Common myeloid progenitor, CD34-positive (primary cell): ENCODE measurements at regions not wholly inside any gene's neighbourhood (a gene's known extent, or its start where the extent isn't known, plus 50 kb on each side); places are given as distances from the start of the nearest gene placed in this dataset.

Source experiments
- CTCF ChIA-PET: fragments of 350-600 bp; sonication (Branson Sonifier 250); formaldehyde crosslinking; loops from one replicate; lab custom pipeline; 2021; ENCODE audit warnings: antibody characterized with exemption; lab: Charles Lee
- POLR2A ChIA-PET: fragments of 350-600 bp; sonication (Branson Sonifier 250); formaldehyde crosslinking; loops from one replicate; lab custom pipeline; 2021; ENCODE audit warnings: antibody characterized with exemption; lab: Charles Lee
- DNase-seq, 3 donors: peaks; one replicate each; pipeline versions ENCODE4 v3.0.0 to v3.0.0-alpha.2; 2013
- H3K27ac ChIP-seq, 2 experiments: 1 replicate in 1 of 2; 2 replicates in 1 of 2; pipeline ENCODE4 v1.7.0; 2013; ENCODE audit warnings: inconsistent platforms in 2 of 2, low read length in 2 of 2, mild to moderate bottlenecking in 2 of 2, low read depth in 1 of 2, moderate library complexity in 1 of 2; ENCODE audit not compliant: severe bottlenecking in 2 of 2, insufficient read depth in 1 of 2, poor library complexity in 1 of 2
- H3K27me3 ChIP-seq, 5 experiments: replicated peaks in 2 of 5; 1 replicate in 3 of 5; 2 replicates in 2 of 5; pipeline versions ENCODE4 v1.6.1 to v1.7.0; 2013; ENCODE audit warnings: low read length in 4 of 5, mild to moderate bottlenecking in 2 of 5, moderate library complexity in 2 of 5, inconsistent platforms in 1 of 5; ENCODE audit not compliant: insufficient read depth in 5 of 5, control insufficient read depth in 4 of 5
- H3K36me3 ChIP-seq, 4 experiments: 1 replicate in 2 of 4; 2 replicates in 2 of 4; pipeline versions ENCODE4 v1.6.1 to v1.7.0; 2013; ENCODE audit warnings: low read length in 3 of 4, control low read depth in 1 of 4, mild to moderate bottlenecking in 1 of 4; ENCODE audit not compliant: control insufficient read depth in 4 of 4, insufficient read depth in 4 of 4
- H3K4me1 ChIP-seq, 4 experiments: 1 replicate in 3 of 4; 2 replicates in 1 of 4; pipeline versions ENCODE4 v1.6.1 to v1.7.1; 2013; ENCODE audit warnings: low read length in 3 of 4, mild to moderate bottlenecking in 3 of 4, control low read depth in 1 of 4, inconsistent platforms in 1 of 4, moderate library complexity in 1 of 4; ENCODE audit not compliant: control insufficient read depth in 4 of 4, insufficient read depth in 4 of 4; ENCODE audit errors: control extremely low read depth in 1 of 4
- H3K4me3 ChIP-seq, 7 experiments: 1 replicate in 4 of 7; 2 replicates in 3 of 7; pipeline versions ENCODE4 v1.5.1 to v1.7.0; 2013; ENCODE audit warnings: mild to moderate bottlenecking in 7 of 7, low read length in 6 of 7, moderate library complexity in 6 of 7, inconsistent platforms in 2 of 7, low read depth in 2 of 7, control low read depth in 1 of 7; ENCODE audit not compliant: insufficient read depth in 4 of 7, control insufficient read depth in 1 of 7; ENCODE audit errors: extremely low read depth in 1 of 7
- H3K9me3 ChIP-seq, 5 experiments: 1 replicate in 4 of 5; 2 replicates in 1 of 5; pipeline versions ENCODE4 v1.6.1 to v1.7.1; 2013; ENCODE audit warnings: low read length in 4 of 5, mild to moderate bottlenecking in 2 of 5, inconsistent platforms in 1 of 5, low read depth in 1 of 5, moderate library complexity in 1 of 5; ENCODE audit not compliant: control insufficient read depth in 4 of 5, insufficient read depth in 2 of 5; ENCODE audit errors: control extremely low read depth in 1 of 5
- WGBS: methylation state at CpG from one replicate; pipeline ENCODE4 v1.1.5; 2013; ENCODE audit not compliant: insufficient coverage; 5-methylcytosine and 5-hydroxymethylcytosine counted together

DNA sequence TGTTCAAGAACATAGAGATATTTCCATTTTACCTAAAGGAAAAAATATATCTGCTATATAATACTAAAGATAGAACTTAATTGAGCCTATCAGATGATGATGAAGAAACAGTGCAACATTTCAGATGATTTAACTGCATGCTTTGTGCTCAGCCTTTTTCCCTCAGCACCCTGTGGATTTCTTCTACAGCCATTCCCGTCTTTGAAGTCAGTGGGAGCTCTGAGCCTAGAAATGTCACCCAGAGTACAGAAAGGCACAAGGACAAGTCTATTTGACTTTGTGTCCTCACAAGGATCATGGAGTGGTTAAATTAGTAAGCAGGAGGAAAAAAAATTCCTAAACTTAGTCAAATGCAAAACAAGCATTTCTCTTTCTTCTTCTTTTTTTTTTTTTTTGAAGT, 994.0 kb upstream of the FLRT2 start:
- Histone ChIP-seq H3K9me3 (no peaks in the 10 kb centered on the region), H3K4me3 (no peak overlapping the region), H3K36me3 (no peaks in the 10 kb centered on the region), H3K27ac (no peak overlapping the region), H3K27me3 (no peaks in the 10 kb centered on the region), H3K4me1 (no peaks in the 10 kb centered on the region)
- no peak for DNase-seq
- CTCF ChIA-PET: no interaction called here
- POLR2A ChIA-PET: no interaction called here
- no CpG with 5 or more reads among the region's 1 CpG for WGBS

DNA sequence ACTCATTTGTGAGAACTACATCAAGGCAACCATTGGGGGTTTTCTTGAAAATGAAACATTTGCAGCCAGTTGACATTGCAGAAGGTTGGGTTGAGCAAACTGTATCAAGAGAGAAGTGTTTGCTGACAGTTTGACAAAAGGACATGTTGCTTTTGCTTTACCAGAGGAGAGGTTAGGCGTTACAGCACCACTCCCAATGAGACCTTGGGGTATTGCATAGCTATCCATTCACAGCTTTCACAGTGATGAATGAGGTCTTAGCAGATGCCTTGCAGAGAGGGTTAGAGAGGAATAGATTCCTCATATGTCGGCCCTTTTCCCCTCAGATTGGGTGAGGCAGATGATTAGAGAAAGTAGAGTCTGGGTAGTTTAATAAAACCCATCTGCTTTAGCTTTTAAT, 988.9 kb upstream of the FLRT2 start:
- Histone ChIP-seq H3K27me3 (no peaks in the 10 kb centered on the region), H3K9me3 (no peaks in the 10 kb centered on the region), H3K4me3 (no peak overlapping the region), H3K36me3 (no peaks in the 10 kb centered on the region), H3K4me1 (no peaks in the 10 kb centered on the region), H3K27ac (no peak overlapping the region)
- WGBS: 95% methylated on average over 2 of the region's 2 CpGs
- ChIA-PET POLR2A (no interaction called here), CTCF (no interaction called here)
- DNase-seq: no peak

DNA sequence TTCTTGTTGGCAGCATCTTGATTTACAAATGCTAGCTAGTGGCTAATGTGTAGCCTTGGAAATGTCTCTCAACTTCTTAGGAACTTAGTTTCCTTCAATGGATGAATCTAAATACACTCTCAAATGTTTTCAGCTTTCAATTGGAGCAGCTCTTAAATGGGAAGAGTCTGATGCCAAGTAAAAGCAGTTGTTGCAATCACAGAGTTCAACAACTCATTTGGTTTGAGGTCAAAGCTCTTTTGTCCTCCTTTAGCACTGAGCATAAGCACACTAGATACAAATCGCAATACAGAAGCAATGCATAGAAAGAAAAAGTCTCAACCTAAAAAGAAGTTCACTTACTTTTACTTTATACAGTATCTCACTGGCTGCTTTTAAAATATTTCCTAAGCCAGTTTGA, 986.1 kb upstream of the FLRT2 start:
- Histone ChIP-seq H3K4me1 (no peaks in the 10 kb centered on the region), H3K9me3 (no peaks in the 10 kb centered on the region), H3K4me3 (no peak overlapping the region), H3K36me3 (no peaks in the 10 kb centered on the region), H3K27me3 (no peaks in the 10 kb centered on the region), H3K27ac (no peak overlapping the region)
- ChIA-PET POLR2A (no interaction called here), CTCF (no interaction called here)
- DNase-seq: no peak
- 83% methylated on average over 1 of the region's 1 CpG for WGBS

GRCh38 chr14:84544486-84545131, 985.3 kb upstream of the FLRT2 start:
- Histone ChIP-seq H3K27ac (no peak overlapping the region), H3K36me3 (no peaks in the 10 kb centered on the region), H3K4me1 (no peaks in the 10 kb centered on the region), H3K27me3 (no peaks in the 10 kb centered on the region), H3K9me3 (no peaks in the 10 kb centered on the region), H3K4me3 (no peak overlapping the region)
- POLR2A ChIA-PET: no interaction called here
- no peak for DNase-seq
- CTCF ChIA-PET: no interaction called here
- WGBS: 100% methylated on average over 3 of the region's 6 CpGs

DNA sequence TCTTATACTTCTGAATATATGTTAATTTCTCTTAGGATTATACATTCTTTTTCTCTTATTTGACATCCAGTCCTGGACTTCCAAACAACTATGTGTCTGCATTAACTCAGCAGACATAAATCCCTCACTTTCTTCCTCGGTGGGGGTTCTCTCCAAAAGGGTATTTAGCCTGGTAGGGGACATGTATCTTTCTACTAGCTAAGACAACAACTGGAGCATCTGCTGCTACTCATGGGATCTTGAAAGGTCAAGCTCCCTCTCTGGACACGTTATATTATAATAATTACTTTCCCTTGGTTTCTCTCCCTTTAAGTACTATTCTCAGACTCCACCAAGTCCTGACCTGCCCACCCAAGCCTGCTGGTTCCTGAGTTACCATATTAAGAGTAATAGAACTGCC, 983.7 kb upstream of the FLRT2 start:
- WGBS: 50% methylated on average over 2 of the region's 2 CpGs
- Histone ChIP-seq H3K4me1 (no peaks in the 10 kb centered on the region), H3K27me3 (no peaks in the 10 kb centered on the region), H3K4me3 (no peak overlapping the region), H3K9me3 (peaks cover 0 to 2% (median 0%) of the 10 kb centered on the region in 5 experiments), H3K27ac (no peak overlapping the region), H3K36me3 (no peaks in the 10 kb centered on the region)
- DNase-seq: no peak
- ChIA-PET CTCF (no interaction called here), POLR2A (no interaction called here)

GRCh38 chr14:84554136-84554535, 975.8 kb upstream of the FLRT2 start:
- H3K27me3 ChIP-seq: no peaks in the 10 kb centered on the region
- no peak overlapping the region for H3K27ac ChIP-seq
- WGBS: 80% methylated on average over 1 of the region's 3 CpGs
- no peak overlapping the region for H3K4me3 ChIP-seq
- no peak for DNase-seq
- no peaks in the 10 kb centered on the region for H3K4me1 ChIP-seq
- no peaks in the 10 kb centered on the region for H3K36me3 ChIP-seq
- CTCF ChIA-PET: no interaction called here
- H3K9me3 ChIP-seq: peaks cover 0 to 4% (median 2%) of the 10 kb centered on the region in 5 experiments
- POLR2A ChIA-PET: no interaction called here

GRCh38 chr14:84555493-84555892, 974.5 kb upstream of the FLRT2 start:
- H3K4me1 ChIP-seq: no peaks in the 10 kb centered on the region
- H3K27me3 ChIP-seq: no peaks in the 10 kb centered on the region
- POLR2A ChIA-PET: no interaction called here
- peaks cover 0 to 4% (median 0%) of the 10 kb centered on the region in 5 experiments for H3K9me3 ChIP-seq
- no peak overlapping the region for H3K27ac ChIP-seq
- H3K4me3 ChIP-seq: no peak overlapping the region
- CTCF ChIA-PET: no interaction called here
- H3K36me3 ChIP-seq: no peaks in the 10 kb centered on the region
- no peak for DNase-seq
- WGBS: 100% methylated on average over 1 of the region's 2 CpGs
